ENCODE measurements at regions not wholly inside any gene's neighbourhood (a gene's known extent, or its start where the extent isn't known, plus 50 kb on each side); places are given as distances from the start of the nearest gene placed in this dataset.

DNA sequence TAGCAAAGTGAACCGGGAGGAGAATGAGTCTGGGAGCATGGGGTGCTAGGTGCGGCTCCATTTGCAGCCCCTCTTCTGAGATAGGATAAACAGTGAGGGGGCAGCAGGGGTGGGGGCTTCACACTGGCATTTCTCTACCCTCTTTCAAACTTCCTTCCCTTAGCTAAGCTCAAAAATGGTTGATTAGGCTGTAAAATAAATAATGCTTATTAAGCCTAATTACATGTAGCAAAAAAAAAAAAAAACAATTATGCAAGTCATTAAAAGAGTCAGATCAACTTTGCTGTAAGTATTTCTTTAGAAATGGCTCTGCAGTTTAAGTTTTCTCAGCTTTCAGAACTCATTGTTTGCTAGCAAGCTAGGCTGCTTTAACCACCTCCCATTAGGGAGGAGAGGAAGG is 182.7 kb upstream of the FBXO11 start:
- no peak for TF ChIP-seq ZFP30 (CRISPR knock-in tag; IDR thresholded peaks at IDR 0.05)
- TF ChIP-seq GLIS3 (CRISPR knock-in tag; IDR thresholded peaks at IDR 0.05) = no peak
- no peak for TF ChIP-seq SNAI2 (CRISPR knock-in tag; IDR thresholded peaks at IDR 0.05)
- TF ChIP-seq, protein P1, sequence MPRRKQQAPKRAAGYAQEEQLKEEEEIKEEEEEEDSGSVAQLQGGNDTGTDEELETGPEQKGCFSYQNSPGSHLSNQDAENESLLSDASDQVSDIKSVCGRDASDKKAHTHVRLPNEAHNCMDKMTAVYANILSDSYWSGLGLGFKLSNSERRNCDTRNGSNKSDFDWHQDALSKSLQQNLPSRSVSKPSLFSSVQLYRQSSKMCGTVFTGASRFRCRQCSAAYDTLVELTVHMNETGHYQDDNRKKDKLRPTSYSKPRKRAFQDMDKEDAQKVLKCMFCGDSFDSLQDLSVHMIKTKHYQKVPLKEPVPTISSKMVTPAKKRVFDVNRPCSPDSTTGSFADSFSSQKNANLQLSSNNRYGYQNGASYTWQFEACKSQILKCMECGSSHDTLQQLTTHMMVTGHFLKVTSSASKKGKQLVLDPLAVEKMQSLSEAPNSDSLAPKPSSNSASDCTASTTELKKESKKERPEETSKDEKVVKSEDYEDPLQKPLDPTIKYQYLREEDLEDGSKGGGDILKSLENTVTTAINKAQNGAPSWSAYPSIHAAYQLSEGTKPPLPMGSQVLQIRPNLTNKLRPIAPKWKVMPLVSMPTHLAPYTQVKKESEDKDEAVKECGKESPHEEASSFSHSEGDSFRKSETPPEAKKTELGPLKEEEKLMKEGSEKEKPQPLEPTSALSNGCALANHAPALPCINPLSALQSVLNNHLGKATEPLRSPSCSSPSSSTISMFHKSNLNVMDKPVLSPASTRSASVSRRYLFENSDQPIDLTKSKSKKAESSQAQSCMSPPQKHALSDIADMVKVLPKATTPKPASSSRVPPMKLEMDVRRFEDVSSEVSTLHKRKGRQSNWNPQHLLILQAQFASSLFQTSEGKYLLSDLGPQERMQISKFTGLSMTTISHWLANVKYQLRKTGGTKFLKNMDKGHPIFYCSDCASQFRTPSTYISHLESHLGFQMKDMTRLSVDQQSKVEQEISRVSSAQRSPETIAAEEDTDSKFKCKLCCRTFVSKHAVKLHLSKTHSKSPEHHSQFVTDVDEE (CRISPR knock-in tag; IDR thresholded peaks at IDR 0.05) = no peak
- no peak for TF ChIP-seq ZNF8 (CRISPR knock-in tag; IDR thresholded peaks at IDR 0.05)
